SJCRH30 (cell line): ENCODE measurements at regions not wholly inside any gene's neighbourhood (a gene's known extent, or its start where the extent isn't known, plus 50 kb on each side); places are given as distances from the start of the nearest gene placed in this dataset.
"Not testable (repeated sequence)": the region's sequence is repeated elsewhere in the genome, so short reads cannot be mapped to it uniquely, and the experiment has no call there.

Experiments
- DNase-seq, 2 experiments: peaks; one replicate each; pipeline ENCODE4 v3.0.0-alpha.2; 2015 to 2020
- H3K27ac ChIP-seq: fragments of 250-450 bp; sonication (Bioruptor Pico); 2 replicates; pipeline ENCODE4 v1.5.1; 2020; ENCODE audit warnings: mild to moderate bottlenecking, moderate library complexity
- H3K27me3 ChIP-seq: fragments of 250-450 bp; sonication (Bioruptor Pico); 2 replicates; pipeline ENCODE4 v1.5.1; 2020; ENCODE audit warnings: mild to moderate bottlenecking, moderate library complexity
- H3K36me3 ChIP-seq: fragments of 250-450 bp; sonication (Bioruptor Pico); 2 replicates; pipeline ENCODE4 v1.5.1; 2020; ENCODE audit warnings: mild to moderate bottlenecking, moderate library complexity
- H3K4me1 ChIP-seq: fragments of 250-450 bp; sonication (Bioruptor Pico); 2 replicates; pipeline ENCODE4 v1.5.1; 2020; ENCODE audit warnings: mild to moderate bottlenecking, moderate library complexity
- H3K4me3 ChIP-seq: fragments of 250-450 bp; sonication (Bioruptor Pico); 2 replicates; pipeline ENCODE4 v1.5.1; 2020; ENCODE audit warnings: mild to moderate bottlenecking, moderate library complexity
- H3K9me3 ChIP-seq: fragments of 250-450 bp; sonication (Bioruptor Pico); replicated peaks from 2 replicates; pipeline ENCODE4 v1.5.1; 2020; ENCODE audit warnings: mild to moderate bottlenecking, moderate library complexity

- not testable (repeated sequence) for H3K36me3 ChIP-seq, H3K9me3 ChIP-seq, H3K4me3 ChIP-seq, H3K27ac ChIP-seq, H3K4me1 ChIP-seq, H3K27me3 ChIP-seq
- DNase-seq, result peak in 1 of 2 experiments; percentile 32
Observed at GRCh38 chr2:87229091-87229689, 207.5 kb upstream of the PLGLB1 start.

GRCh38 chr2:87229964-87230363, 208.3 kb upstream of the PLGLB1 start:
- not testable (repeated sequence) for H3K27me3 ChIP-seq, H3K27ac ChIP-seq, DNase-seq, H3K4me1 ChIP-seq, H3K36me3 ChIP-seq, H3K4me3 ChIP-seq, H3K9me3 ChIP-seq

- H3K36me3 ChIP-seq, H3K9me3 ChIP-seq, H3K4me3 ChIP-seq, H3K4me1 ChIP-seq, DNase-seq, H3K27me3 ChIP-seq, H3K27ac ChIP-seq: not testable (repeated sequence)
Observed at GRCh38 chr2:87235333-87235981, 213.8 kb upstream of the PLGLB1 start.

- H3K9me3 ChIP-seq, H3K4me3 ChIP-seq, H3K27me3 ChIP-seq, H3K27ac ChIP-seq, H3K36me3 ChIP-seq, H3K4me1 ChIP-seq, DNase-seq: not testable (repeated sequence)
Observed at GRCh38 chr2:87237570-87238336, 216.1 kb upstream of the PLGLB1 start.

- not testable (repeated sequence) for H3K36me3 ChIP-seq, H3K27ac ChIP-seq, H3K4me3 ChIP-seq, H3K4me1 ChIP-seq, DNase-seq, H3K27me3 ChIP-seq, H3K9me3 ChIP-seq
Observed at GRCh38 chr2:87239558-87240215, 218.0 kb upstream of the PLGLB1 start.

- not testable (repeated sequence) for H3K9me3 ChIP-seq, H3K4me1 ChIP-seq, H3K27ac ChIP-seq, DNase-seq, H3K27me3 ChIP-seq, H3K36me3 ChIP-seq, H3K4me3 ChIP-seq
Observed at GRCh38 chr2:87246066-87246717, 224.5 kb upstream of the PLGLB1 start.

- H3K36me3 ChIP-seq, H3K9me3 ChIP-seq, H3K27me3 ChIP-seq, H3K4me3 ChIP-seq, H3K4me1 ChIP-seq, H3K27ac ChIP-seq, DNase-seq: not testable (repeated sequence)
Observed at GRCh38 chr2:87252046-87252445, 230.4 kb upstream of the PLGLB1 start.

GRCh38 chr2:87254562-87254961, 232.9 kb upstream of the PLGLB1 start:
- H3K36me3 ChIP-seq, H3K27ac ChIP-seq, H3K4me1 ChIP-seq, H3K9me3 ChIP-seq, H3K4me3 ChIP-seq, H3K27me3 ChIP-seq: not testable (repeated sequence)
- DNase-seq, result peak in 1 of 2 experiments; percentile 17

GRCh38 chr2:87255410-87255809, 233.8 kb upstream of the PLGLB1 start:
- not testable (repeated sequence) for H3K4me1 ChIP-seq, H3K4me3 ChIP-seq, H3K27ac ChIP-seq, DNase-seq, H3K36me3 ChIP-seq, H3K27me3 ChIP-seq, H3K9me3 ChIP-seq

GRCh38 chr2:87258887-87259286, 237.2 kb upstream of the PLGLB1 start:
- H3K27ac ChIP-seq, H3K9me3 ChIP-seq, H3K27me3 ChIP-seq, H3K36me3 ChIP-seq, H3K4me3 ChIP-seq, DNase-seq, H3K4me1 ChIP-seq: not testable (repeated sequence)

- not testable (repeated sequence) for H3K4me1 ChIP-seq, H3K9me3 ChIP-seq, H3K27me3 ChIP-seq, DNase-seq, H3K27ac ChIP-seq, H3K36me3 ChIP-seq, H3K4me3 ChIP-seq
Observed at GRCh38 chr2:87262184-87262702, 240.6 kb upstream of the PLGLB1 start.

- not testable (repeated sequence) for H3K27ac ChIP-seq, H3K4me3 ChIP-seq, DNase-seq, H3K9me3 ChIP-seq, H3K4me1 ChIP-seq, H3K36me3 ChIP-seq, H3K27me3 ChIP-seq
Observed at GRCh38 chr2:87263868-87264518, 242.3 kb upstream of the PLGLB1 start.

- not testable (repeated sequence) for H3K27ac ChIP-seq, DNase-seq, H3K9me3 ChIP-seq, H3K4me3 ChIP-seq, H3K36me3 ChIP-seq, H3K4me1 ChIP-seq, H3K27me3 ChIP-seq
Observed at GRCh38 chr2:87275192-87275591, 253.5 kb upstream of the PLGLB1 start.

- H3K4me1 ChIP-seq, H3K27me3 ChIP-seq, H3K9me3 ChIP-seq, H3K4me3 ChIP-seq, H3K36me3 ChIP-seq, DNase-seq, H3K27ac ChIP-seq: not testable (repeated sequence)
Observed at GRCh38 chr2:87275974-87276629, 254.5 kb upstream of the PLGLB1 start.
